GM19463 (cell line): ENCODE measurements at regions not wholly inside any gene's neighbourhood (a gene's known extent, or its start where the extent isn't known, plus 50 kb on each side); places are given as distances from the start of the nearest gene placed in this dataset.

Experiments used
- ATAC-seq: cut with Tn5 transposase; IDR thresholded peaks from one replicate; pipeline ENCODE4 v1.9.1; 2021; ENCODE audit warnings: mild to moderate bottlenecking, moderate library complexity; ENCODE audit not compliant: unreplicated experiment

- ATAC-seq, result no peak
These were observed 551.1 kb upstream of the CELF4 start for GRCh38 chr18:38116716-38117115.

DNA sequence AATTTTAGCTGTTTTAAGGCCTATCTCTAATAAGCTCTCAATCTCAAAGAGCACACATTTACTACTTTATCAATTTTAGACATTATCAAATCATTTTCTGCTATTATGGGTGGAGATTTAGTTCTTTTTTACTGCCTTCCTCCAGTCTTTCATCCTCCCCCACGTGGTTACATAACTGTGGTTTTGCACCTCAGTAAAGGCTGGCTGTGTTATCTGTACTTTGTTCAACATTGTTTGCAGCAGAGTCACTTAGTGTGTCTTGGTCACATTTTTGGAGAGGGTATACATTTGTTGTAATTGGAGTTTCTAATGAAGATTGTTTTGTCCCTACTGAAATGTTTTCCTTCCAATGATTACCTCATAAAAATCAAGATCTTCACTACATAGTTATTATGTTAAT lies 549.6 kb upstream of the CELF4 start:
- ATAC-seq, result no peak

DNA sequence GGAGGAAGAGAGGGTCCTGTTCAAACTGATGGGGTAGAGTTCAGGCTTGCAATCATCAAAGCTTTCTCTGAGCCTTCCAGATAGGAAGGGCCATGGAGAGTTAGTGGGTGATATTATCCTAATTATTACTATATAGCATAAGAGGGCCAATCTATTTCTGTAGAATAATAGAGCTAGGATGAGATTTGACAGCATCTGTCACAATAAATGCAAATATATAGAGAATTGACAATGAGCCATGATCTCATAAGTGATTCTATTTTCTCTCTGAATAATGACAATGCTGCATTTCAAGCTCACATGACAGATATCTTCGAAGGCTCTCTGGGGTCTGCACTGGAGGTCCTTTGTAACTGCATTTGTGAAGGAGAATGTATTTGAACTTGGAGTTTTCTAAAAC lies 521.9 kb upstream of the CELF4 start:
- ATAC-seq, result no peak

GRCh38 chr18:38081516-38081915 lies 515.9 kb upstream of the CELF4 start:
- no peak for ATAC-seq

GRCh38 chr18:38077229-38077628 lies 511.6 kb upstream of the CELF4 start:
- ATAC-seq, result no peak

GRCh38 chr18:38076346-38077070 lies 510.9 kb upstream of the CELF4 start:
- no peak for ATAC-seq

DNA sequence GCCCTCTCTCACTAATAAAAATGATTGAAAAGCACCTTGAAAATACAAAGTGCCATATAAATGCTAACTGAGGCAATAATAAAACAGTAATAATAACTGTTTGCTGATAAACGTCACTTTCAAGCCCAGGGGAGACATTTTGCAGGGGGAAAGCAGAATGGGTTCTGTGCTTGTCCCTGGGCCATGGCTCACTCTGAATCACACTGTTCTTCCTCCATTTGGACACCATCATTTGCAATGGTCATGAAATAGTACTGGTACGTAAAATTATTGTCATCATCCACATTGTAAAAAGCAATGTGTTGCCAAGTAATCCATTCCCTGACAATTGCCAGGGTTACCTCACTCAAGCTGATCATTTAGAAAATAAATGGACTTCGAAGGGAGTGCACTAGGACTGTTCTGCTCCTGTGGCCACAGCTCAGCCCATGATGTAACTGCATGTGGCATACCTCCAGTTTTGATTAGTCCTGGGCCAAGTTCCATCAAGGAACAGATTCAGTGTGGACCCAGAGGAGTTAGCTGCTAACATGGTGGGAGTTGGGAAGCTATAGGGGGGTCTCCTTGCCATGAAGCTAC lies 508.8 kb upstream of the CELF4 start:
- ATAC-seq, result no peak

DNA sequence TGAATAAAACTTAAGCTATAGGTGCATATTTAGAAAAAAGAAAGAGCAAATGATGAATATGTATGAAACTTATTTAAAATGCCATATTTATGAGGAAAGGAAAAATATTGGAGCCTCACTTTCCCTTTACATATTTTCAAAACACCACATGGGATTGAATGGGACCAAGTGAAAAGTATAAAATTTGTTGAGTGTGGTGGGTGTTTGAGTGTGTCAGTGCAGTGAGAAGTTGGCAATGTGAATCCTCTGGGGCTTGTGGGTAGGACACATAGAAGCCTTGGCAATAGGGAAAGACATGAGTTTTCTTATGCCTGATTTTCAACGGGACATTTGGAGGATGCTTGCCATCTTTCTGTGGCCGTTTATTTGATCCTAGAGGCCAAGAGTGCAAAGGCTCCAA lies 502.2 kb upstream of the CELF4 start:
- no peak for ATAC-seq

DNA sequence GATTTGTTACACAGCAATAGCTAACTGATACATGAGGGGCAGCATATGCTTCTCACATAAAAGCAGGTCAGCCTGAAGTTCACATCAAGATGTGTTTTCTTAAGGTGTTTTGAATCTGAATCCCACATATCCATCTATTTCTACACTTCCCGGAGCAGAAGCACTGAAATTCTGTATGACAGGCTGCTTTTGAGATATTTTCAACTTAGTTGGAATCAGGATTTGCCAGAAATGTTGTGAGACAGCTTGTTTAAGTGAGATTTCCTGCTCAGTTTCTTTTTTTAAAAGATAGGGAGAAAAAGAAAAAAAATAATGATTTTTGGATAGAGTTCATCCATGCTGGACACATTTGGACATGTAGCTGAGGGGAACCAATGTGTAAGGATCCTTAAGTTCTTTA lies 501.5 kb upstream of the CELF4 start:
- ATAC-seq, result no peak

GRCh38 chr18:38052879-38053590 lies 487.4 kb upstream of the CELF4 start:
- ATAC-seq, result no peak

GRCh38 chr18:38047820-38048219 lies 482.2 kb upstream of the CELF4 start:
- ATAC-seq, result no peak

- ATAC-seq, result no peak
These were observed 481.1 kb upstream of the CELF4 start for GRCh38 chr18:38046651-38047050.

DNA sequence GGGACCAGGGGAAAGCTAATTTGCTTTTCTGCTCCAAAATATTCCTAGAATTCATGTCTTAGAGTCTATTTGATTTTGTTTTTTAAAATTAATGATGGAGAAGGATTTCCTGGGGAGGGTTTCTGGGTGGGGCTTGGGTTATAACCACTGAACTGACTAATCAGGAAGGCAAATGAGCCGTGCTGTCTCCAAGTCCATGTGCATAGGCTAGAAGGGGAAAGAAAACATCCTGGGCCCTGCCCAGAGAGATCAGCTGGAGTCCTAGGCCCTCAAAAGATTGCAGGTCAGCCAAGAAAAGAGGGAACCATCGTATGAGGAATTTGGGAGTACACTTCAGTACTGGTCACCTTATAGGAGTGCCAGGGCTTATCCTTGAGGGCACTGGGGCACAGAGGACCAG lies 480.2 kb upstream of the CELF4 start:
- no peak for ATAC-seq

DNA sequence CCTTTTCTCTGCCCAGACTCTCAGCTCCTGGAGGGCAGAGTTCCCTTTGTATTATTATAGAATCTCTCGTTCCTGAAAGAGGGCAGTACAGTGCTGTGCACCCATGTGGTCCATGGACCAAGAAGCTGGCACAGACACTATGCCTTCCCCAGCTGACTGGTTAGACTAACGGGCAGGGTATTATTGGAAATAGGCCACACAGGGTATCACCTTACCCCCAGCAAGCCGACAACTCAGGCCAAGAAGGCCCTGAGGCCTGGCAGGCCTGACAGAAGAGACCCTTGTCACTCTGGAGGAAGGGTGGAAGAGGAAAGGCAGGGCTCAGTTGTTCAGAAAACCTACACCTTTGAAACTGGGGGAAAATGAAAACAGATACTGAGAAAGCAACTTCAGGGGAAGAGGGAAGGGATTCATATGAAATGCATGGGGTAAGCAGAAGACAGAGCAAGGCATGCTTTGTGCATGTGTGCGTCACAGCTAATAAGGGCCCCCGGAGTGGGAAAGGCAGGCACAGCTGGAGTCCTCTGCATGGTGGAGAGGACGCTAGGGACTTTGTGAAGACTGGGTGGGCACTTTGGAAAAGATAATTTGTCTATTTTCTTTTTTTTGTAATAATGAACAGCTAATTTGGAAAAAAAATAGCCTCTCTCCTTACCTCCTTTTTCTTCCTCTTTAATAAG lies 476.8 kb upstream of the CELF4 start:
- ATAC-seq, result no peak

DNA sequence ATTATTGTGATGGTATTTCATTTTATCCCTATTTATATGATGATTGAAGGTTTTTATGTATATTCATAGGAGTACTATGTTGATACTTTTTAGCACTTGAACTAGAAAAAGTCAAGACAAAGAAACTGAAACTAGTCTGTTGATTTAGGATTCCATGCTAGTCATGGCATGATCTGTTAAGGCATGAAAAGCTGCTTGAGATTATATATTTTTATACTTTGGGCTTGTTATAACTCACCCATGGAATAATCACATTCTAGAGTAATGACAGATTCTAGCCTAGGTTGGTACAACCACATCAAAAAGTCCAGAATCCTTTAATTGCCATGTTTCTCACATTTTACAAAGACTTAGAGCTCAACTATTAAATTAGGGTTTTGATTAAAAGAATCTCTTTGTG lies 472.6 kb upstream of the CELF4 start:
- no peak for ATAC-seq

DNA sequence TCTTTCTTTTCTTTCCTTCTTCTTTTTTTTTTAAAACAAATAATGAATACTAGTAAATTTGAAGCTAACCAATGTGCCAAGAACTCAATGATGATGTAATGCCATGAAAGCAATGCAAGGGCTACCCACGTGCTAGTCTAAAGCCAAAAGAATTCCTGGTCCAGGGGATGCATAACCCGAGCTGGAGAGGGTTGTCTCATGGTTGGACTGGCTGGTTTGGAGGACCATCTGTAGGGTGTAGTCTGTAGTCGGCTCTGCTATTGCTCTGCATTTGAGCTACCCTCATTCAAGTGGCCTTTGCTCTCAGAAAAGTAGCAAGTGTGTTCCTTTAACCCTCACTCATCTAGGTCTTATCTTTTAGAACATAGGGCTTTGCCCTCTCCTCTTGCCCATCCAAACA lies 469.6 kb upstream of the CELF4 start:
- no peak for ATAC-seq

DNA sequence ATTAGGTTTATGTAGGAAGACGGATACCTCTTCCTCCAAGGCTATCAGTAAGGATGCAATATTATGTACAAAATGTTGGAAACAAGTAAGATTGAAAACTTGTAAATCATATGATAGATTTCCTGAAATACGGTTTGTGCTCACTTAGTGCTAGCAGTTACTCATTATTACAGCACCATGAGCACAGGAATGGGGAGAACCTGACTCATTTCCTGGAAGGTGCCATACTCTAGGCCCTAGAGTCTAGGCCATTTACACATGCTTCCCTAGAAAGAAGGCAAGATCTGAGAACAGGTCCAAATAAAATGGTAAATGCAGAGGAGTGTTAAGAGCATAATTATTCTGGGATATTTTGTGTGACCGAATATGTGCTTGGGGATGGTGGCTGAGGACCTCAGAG lies 467.7 kb upstream of the CELF4 start:
- no peak for ATAC-seq

- ATAC-seq, result no peak
These were observed 466.9 kb upstream of the CELF4 start for GRCh38 chr18:38032516-38032915.

GRCh38 chr18:38028946-38029345 lies 463.3 kb upstream of the CELF4 start:
- no peak for ATAC-seq

GRCh38 chr18:38025433-38026038 lies 459.9 kb upstream of the CELF4 start:
- no peak for ATAC-seq

DNA sequence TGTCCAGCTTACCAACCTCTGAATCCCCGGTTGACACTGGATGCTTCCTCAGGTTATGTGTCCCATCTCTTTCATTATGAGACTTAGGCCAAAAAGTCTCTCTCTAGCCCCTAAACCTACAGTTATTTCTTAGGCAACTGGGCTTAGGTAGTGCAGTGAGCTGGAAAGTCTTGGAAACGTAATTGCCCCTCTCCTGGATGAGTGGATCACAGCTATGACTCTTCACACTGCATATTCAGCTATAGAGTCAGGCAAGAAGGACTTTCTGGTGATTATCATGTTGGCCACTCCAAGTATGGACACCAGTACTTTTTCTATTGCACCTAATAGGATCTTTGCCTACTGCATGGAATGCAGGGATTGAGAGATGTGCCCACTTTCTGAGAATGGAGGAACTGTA lies 458.3 kb upstream of the CELF4 start:
- ATAC-seq, result no peak
